ENCODE measurements at regions not wholly inside any gene's neighbourhood (a gene's known extent, or its start where the extent isn't known, plus 50 kb on each side); places are given as distances from the start of the nearest gene placed in this dataset.
"Not testable (repeated sequence)": the region's sequence is repeated elsewhere in the genome, so short reads cannot be mapped to it uniquely, and the experiment has no call there.

- DNase-seq, result no peak
These were observed 161.8 kb downstream of the PSMG1 start for GRCh38 chr21:39021478-39021832.

GRCh38 chr21:39020751-39021477, 162.3 kb downstream of the PSMG1 start:
- no peak for DNase-seq

GRCh38 chr21:39018730-39019129, 164.5 kb downstream of the PSMG1 start:
- DNase-seq, result no peak

DNA sequence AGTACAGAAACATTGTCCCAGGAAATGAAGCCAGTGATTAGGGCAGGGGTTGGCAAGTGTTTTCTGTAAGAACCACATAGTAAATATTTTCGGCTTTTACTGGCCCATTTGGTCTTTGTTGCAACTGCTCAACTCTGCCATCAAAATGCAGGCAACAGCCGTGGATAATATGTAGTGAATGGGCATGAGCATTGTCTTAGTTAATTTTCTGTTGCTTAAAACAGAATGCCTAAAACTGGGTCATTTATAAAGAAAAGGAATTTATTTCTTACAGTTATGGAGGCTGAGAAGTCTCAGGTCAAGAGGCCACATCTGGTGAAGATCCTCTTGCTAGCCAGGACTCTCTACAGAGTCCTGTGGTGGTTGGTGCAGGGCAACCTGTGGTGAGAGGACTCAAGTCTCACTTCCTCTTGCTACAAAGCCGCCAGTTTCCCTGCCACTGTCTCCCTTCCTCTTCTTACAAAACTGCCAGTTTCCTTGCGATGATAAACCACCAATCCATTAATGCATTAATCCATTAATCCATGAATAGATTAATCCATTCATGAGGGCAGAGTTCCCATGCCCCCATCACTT, 166.4 kb downstream of the PSMG1 start:
- no peak for DNase-seq

GRCh38 chr21:39014747-39015146, 168.5 kb downstream of the PSMG1 start:
- no peak for DNase-seq

DNA sequence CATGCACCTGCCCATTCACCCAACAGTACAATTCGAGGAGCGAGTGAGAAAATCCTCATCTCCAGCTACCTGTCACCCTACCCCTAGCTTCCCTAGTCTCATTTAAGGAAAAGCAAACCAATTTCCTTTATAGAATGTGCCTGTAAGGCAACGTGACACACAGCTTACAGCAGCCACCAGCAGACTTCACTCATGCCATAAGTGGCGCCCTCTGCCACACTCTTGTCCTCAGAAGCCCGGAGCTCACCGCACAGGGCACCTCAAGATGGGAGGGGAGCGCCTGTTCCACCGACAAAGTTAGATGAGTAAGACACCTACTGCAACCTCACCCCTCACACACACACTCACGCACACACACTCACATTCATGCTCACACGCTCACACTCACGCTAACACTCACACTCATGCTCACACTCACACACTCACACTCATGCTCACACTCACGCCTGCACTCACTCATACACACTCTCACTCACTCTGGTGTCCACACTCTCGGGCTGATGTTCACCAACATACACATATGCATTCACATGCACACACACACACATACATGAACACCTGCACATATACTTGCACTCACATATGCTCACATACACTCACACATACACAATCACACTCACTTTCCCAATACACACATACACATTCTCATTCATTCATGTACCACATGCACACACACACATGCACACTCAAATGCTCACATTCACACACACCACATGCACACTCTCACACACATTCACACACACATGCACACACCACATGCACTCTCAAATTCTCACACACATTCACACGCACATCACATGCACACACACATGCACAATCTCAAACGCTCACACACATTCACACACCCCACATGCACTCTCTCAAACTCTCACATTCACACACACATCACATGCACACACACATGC, 170.7 kb downstream of the PSMG1 start:
- no peak for DNase-seq

DNA sequence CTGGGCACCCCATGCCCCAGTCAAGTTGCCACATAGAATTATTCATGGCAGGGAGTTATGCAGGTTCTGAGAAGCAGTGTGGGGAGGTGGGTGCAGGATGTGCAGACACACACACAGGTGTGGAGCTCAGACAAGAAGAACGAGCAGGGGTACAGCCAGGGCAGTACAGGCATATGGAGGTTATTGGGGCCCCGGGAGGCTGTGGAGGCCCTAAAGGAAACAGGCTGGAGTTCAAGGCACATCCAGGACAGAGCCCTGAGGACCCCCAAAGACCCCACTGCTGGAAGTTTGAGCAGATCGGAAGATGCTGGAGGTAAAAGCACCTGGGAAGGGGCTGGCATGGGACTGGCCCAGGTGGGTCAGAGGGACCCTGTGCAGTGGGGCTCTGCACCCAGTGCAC, 171.3 kb downstream of the PSMG1 start:
- DNase-seq, result no peak

DNA sequence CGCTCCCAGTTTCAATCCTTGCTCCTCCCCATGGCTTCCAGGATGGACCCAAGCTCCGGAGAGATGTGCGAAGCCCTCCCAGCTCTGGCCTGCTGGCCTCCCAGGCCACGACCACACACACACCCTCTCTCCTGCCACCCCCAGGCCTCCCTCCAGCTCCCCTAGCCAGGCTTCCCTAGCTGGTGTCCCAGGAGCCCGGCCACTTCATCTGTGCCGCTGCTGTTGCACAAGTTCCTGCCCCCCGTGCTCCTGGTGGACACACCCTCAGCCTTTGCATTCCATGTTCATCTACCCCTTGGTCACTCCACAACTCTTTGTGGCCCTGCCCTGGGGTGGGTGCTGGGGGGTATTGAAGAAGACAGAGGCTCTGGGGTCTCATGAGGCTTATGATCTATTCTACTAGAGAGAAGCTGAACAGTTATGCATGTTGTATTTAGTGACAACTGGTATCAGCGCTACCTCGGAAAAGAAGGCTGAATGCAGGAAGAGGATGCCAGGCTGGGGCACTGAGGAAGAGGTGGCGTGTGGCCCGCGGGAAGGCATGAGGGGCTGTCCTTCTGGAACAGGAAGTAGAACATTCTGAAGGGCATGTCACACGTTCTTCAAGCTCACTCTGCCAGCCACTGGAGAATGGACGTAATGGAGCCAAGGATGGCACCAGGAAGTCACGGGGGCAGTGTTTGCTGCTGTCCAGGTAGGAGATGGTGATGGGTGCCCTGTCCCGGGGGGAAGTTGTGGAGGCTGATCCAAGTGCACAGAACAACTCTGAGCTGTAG, 172.4 kb downstream of the PSMG1 start:
- DNase-seq, result no peak

DNA sequence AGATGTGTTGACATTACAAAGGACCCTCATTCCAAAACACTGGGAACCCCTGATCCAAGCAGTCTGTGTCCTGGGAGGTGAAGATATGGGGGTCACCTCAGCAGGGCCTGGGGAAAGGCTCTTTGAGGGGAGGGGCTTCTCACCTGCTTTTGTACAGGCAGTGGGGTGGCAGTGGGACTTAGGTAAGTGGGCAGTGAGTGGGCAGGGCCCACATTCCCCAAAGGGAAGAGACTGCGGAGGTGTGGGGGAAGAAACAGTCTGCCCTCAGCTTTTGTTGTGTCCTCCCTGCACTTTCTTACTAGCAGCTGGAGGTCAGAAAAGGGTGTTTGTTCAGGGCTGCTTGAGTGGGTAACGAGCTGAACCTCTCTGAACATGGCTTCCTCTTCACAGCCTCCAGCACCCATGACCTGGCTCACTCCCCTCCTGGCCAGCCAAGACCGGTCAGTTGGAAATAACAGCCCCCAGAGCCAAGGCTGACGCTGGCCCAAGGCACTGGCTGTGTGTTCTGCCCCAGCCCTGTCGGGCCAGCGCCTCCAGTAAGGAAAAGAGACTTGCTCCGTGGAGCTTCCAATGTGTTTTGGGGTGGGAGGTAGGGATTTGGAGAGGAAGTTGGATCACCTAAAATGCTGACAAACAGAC, 173.5 kb downstream of the PSMG1 start:
- no peak for DNase-seq

DNA sequence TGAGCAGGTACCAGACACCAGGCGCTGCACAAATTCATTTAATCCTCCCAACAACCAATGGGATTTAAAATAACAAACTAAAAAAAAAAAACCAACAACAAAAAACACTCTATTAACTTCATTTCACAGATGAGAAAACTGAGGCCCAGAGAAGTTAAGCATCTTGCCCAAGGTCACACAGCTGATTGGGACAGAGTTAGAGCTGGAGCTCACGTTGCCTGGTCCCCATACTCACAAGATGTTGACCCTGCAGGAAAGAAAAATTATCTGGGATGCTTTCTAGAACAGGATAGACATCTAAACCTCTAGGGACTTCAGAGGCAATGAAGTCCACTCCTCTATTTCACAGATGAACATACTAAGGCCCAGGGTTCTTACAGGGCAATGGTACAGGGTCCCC, 175.3 kb downstream of the PSMG1 start:
- DNase-seq, result no peak

DNA sequence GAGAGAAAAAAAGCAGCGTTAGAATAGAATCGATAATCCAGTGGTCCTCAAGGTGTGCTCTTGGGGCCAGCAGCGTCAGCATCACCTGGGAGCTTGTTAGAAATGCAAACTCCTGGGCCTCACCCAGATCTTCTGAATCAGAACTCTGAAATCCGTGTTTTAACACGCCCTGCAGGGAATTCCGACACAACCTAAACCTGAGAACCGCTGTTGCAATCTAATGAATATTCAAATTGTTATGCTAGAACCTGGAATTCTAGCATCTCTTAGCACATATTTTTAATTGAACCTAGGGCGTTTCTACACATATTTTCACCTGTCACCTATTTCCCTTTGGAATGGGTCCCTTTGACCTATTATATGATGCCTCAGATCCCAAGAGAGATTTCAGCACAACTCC, 175.7 kb downstream of the PSMG1 start:
- no peak for DNase-seq

- no peak for DNase-seq
These were observed 176.5 kb downstream of the PSMG1 start for GRCh38 chr21:39006571-39007311.

DNA sequence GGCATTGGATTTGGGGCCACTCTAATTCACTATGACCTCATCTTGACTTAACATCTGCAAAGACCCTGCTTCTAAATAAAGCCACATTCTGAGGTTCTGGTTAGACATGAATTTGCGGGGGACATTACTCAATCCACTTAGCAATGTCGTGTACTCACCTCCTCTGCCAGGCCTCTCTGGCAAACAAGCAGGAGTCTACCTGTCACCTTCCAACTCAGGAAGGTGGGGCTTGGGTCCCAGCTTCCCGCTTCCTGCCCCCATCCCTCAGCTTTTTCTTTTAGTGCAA, 177.8 kb downstream of the PSMG1 start:
- no peak for DNase-seq

DNA sequence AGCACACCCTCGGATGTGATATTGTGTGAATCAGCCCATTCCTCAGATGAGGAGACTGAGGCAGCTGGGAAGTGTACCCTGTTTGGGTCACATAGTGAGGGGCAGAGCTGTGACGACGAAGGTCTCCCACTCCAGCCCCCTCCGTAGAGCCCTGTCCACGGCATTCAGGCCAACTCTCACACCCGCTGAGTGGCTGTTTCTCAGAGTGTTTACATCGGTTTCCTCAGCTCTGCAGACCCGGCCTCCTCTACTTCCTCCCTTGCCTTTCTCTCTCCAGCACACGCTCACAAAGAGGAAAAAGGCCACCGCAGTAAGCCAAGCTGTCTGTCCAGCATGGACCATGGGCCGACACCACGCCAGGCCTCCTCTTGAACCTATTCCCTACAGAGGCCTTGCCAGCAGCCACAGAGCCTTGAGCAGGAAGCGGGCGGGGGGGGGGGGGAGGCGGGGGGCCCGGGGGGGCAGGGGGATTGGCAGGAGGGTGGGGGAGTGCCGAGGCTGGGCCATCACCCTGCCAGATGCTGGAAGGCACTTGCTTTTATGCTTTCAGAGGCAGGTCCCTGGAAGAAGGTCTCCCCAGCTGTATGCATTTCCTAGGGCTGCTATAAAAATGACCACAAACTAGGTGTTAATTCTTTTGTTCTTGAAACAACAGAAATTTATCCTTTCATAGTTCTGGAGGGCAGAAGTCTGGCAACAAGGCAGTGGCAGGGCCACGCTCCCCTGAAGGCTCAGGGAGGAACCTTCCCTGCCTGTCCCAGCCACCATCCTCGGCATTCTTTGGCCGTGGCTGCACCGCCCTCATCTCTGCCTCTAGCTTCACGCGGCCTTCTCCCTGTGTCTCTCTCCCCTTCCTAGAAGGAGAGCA, 178.4 kb downstream of the PSMG1 start:
- DNase-seq, result no peak

GRCh38 chr21:39003982-39004633, 179.1 kb downstream of the PSMG1 start:
- no peak for DNase-seq

GRCh38 chr21:39001341-39001740, 181.9 kb downstream of the PSMG1 start:
- DNase-seq, result no peak

GRCh38 chr21:39000496-39000895, 182.8 kb downstream of the PSMG1 start:
- DNase-seq, result no peak

GRCh38 chr21:38999161-38999560, 184.1 kb downstream of the PSMG1 start:
- no peak for DNase-seq

GRCh38 chr21:38998281-38998680, 185.0 kb downstream of the PSMG1 start:
- not testable (repeated sequence) for DNase-seq

GRCh38 chr21:38997843-38998175, 185.4 kb downstream of the PSMG1 start:
- not testable (repeated sequence) for DNase-seq
